OCI-LY1 (cell line): ENCODE measurements at regions not wholly inside any gene's neighbourhood (a gene's known extent, or its start where the extent isn't known, plus 50 kb on each side); places are given as distances from the start of the nearest gene placed in this dataset.

Source experiments
- H2AFZ ChIP-seq: fragments of 200-600 bp; sonication (generic), shearing (Covaris generic); 2 replicates; pipeline ENCODE4 v1.6.0; 2014; ENCODE audit warnings: antibody characterized with exemption, mild to moderate bottlenecking, low read length
- H3F3A ChIP-seq: fragments of 200-600 bp; sonication (generic), shearing (Covaris generic); 2 replicates; pipeline ENCODE4 v1.6.0; 2014; ENCODE audit warnings: mild to moderate bottlenecking, antibody characterized with exemption, low read length, moderate library complexity; ENCODE audit not compliant: insufficient read depth
- H3K27ac ChIP-seq: fragments of 200-600 bp; sonication (generic); 2 replicates; pipeline ENCODE4 v1.5.1; 2014; ENCODE audit warnings: low read length, mixed run types, mild to moderate bottlenecking, low read depth; ENCODE audit not compliant: poor library complexity, severe bottlenecking
- H3K27me3 ChIP-seq: fragments of 200-600 bp; sonication (generic); 2 replicates; pipeline ENCODE4 v1.6.0; 2014; ENCODE audit warnings: antibody characterized with exemption, mild to moderate bottlenecking, low read length, moderate library complexity; ENCODE audit not compliant: insufficient read depth
- H3K36me3 ChIP-seq: fragments of 200-600 bp; sonication (generic); 2 replicates; pipeline ENCODE4 v1.6.1; 2014; ENCODE audit warnings: mild to moderate bottlenecking, antibody characterized with exemption, low read length, moderate library complexity, mixed read lengths; ENCODE audit not compliant: insufficient read depth
- H3K4me1 ChIP-seq: fragments of 200-600 bp; sonication (generic); 2 replicates; pipeline ENCODE4 v1.5.1; 2014; ENCODE audit warnings: mild to moderate bottlenecking, low read length, moderate library complexity; ENCODE audit not compliant: insufficient read depth, severe bottlenecking
- H3K4me2 ChIP-seq: fragments of 200-600 bp; sonication (generic), shearing (Covaris generic); 2 replicates; pipeline ENCODE4 v1.6.1; 2014; ENCODE audit warnings: low read length
- H3K4me3 ChIP-seq: fragments of 200-600 bp; sonication (generic); 2 replicates; pipeline ENCODE4 v1.5.1; 2014; ENCODE audit warnings: low read length, low read depth, mild to moderate bottlenecking, mixed read lengths; ENCODE audit not compliant: poor library complexity, severe bottlenecking
- H3K79me2 ChIP-seq: fragments of 200-600 bp; shearing (Covaris generic); 2 replicates; pipeline ENCODE4 v1.6.1; 2016; ENCODE audit warnings: mixed run types, low read length, mixed read lengths; ENCODE audit not compliant: insufficient read depth
- H3K9ac ChIP-seq: fragments of 200-600 bp; sonication (generic), shearing (Covaris generic); 2 replicates; pipeline ENCODE4 v1.6.1; 2014; ENCODE audit warnings: mild to moderate bottlenecking, low read length, mixed read lengths
- H3K9me2 ChIP-seq: fragments of 200-600 bp; sonication (generic), shearing (Covaris generic); 2 replicates; pipeline ENCODE4 v1.6.1; 2014; ENCODE audit warnings: low read depth, mild to moderate bottlenecking, low read length, mixed read lengths
- H3K9me3 ChIP-seq: fragments of 200-600 bp; shearing (Covaris generic); 2 replicates; pipeline ENCODE4 v1.6.1; 2014; ENCODE audit warnings: low read length, mixed read lengths
- H4K20me1 ChIP-seq: fragments of 200-600 bp; sonication (generic), shearing (Covaris generic); 2 replicates; pipeline ENCODE4 v1.6.0; 2016; ENCODE audit warnings: mild to moderate bottlenecking, low read length; ENCODE audit not compliant: insufficient read depth
- CTCF ChIP-seq: fragments of 200-600 bp; sonication (generic), shearing (Covaris generic); IDR thresholded peaks from 2 replicates; pipeline ENCODE4 v1.5.1; 2017; ENCODE audit warnings: mild to moderate bottlenecking, antibody characterized with exemption, low read length, moderate library complexity, mixed read lengths
- EZH2 ChIP-seq: fragments of 200-600 bp; sonication (generic), shearing (Covaris generic); IDR thresholded peaks from 2 replicates; pipeline ENCODE4 v1.8.0; 2017; ENCODE audit warnings: borderline replicate concordance, mixed run types, mild to moderate bottlenecking, antibody characterized with exemption, low read length, moderate library complexity, mixed read lengths

GRCh38 chr2:41900101-41900577 is 147.7 kb upstream of the PKDCC start:
- H3K4me2 ChIP-seq, result no peak overlapping the region
- no peaks in the 10 kb centered on the region for H3F3A ChIP-seq
- no peaks in the 10 kb centered on the region for H3K27me3 ChIP-seq
- H3K79me2 ChIP-seq, result no peaks in the 10 kb centered on the region
- no peak overlapping the region for H3K27ac ChIP-seq
- no peak overlapping the region for H3K9ac ChIP-seq
- TF ChIP-seq CTCF, result no peak
- TF ChIP-seq EZH2, result no peak
- no peaks in the 10 kb centered on the region for H3K9me3 ChIP-seq
- no peaks in the 10 kb centered on the region for H3K4me1 ChIP-seq
- H2AFZ ChIP-seq, result no peak overlapping the region
- no peaks in the 10 kb centered on the region for H4K20me1 ChIP-seq
- no peak overlapping the region for H3K4me3 ChIP-seq
- H3K36me3 ChIP-seq, result no peaks in the 10 kb centered on the region
- H3K9me2 ChIP-seq, result no peaks in the 10 kb centered on the region

- Histone ChIP-seq H3K9ac (no peak overlapping the region), H3K4me2 (no peak overlapping the region), H2AFZ (no peak overlapping the region), H3K79me2 (no peaks in the 10 kb centered on the region), H4K20me1 (no peaks in the 10 kb centered on the region), H3F3A (no peaks in the 10 kb centered on the region), H3K9me3 (no peaks in the 10 kb centered on the region), H3K4me1 (no peaks in the 10 kb centered on the region), H3K36me3 (no peaks in the 10 kb centered on the region), H3K4me3 (no peak overlapping the region), H3K9me2 (no peaks in the 10 kb centered on the region), H3K27me3 (no peaks in the 10 kb centered on the region), H3K27ac (no peak overlapping the region)
- TF ChIP-seq CTCF (no peak), EZH2 (no peak)
These were observed 144.9 kb upstream of the PKDCC start for GRCh38 chr2:41902897-41903296.

- Histone ChIP-seq H2AFZ (no peak overlapping the region), H3K4me3 (no peak overlapping the region), H3K9me2 (no peaks in the 10 kb centered on the region), H3K4me1 (no peaks in the 10 kb centered on the region), H3K79me2 (no peaks in the 10 kb centered on the region), H3K27me3 (no peaks in the 10 kb centered on the region), H3K9ac (no peak overlapping the region), H3K36me3 (no peaks in the 10 kb centered on the region), H3K9me3 (no peaks in the 10 kb centered on the region), H4K20me1 (no peaks in the 10 kb centered on the region), H3K4me2 (no peak overlapping the region), H3K27ac (no peak overlapping the region), H3F3A (no peaks in the 10 kb centered on the region)
- TF ChIP-seq CTCF, result no peak
- no peak for TF ChIP-seq EZH2
These were observed 144.2 kb upstream of the PKDCC start for GRCh38 chr2:41903474-41904135.
